ENCODE measurements at regions not wholly inside any gene's neighbourhood (a gene's known extent, or its start where the extent isn't known, plus 50 kb on each side); places are given as distances from the start of the nearest gene placed in this dataset.

DNA sequence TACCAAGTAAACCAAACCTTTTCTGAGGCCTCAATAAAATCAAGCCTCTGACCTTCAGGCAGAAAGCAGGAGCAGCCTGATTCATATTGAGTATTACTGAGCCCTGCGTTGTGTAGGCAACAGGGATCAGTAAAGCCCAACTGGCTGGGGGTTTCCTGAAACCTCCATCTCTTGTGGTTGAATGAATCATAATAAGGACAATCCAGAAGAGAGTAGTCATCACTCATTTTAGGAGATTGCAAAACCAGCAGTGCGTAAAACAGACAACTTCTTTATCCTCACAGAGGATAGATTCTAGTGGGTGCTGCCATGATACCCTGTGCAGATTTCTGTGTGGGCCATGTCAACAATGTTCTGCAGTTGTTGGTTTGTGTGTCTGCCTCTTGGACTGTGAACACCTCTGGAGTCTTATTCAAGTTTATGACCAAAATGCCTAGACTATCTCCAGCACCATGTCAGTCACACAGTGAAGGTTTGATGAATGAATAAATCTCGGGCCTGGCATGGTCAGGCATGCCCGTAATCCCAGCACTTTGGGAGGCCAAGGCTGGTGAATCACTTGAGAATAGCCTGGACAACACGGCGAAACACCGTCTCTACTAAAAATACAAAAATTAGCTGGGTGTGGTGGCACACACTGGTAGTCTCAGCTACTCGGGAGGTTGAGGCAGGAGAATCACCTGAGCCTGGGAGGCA, 51.8 kb upstream of the RAB27B start:
- Histone ChIP-seq H3K27me3 (ENCODE audit: control insufficient read depth in 2 of 2, insufficient read depth in 2 of 2, low read length in 2 of 2) (no peaks in the 10 kb centered on the region), H3K4me2 (ENCODE audit: insufficient read depth, low read length) (no peak overlapping the region), H2AFZ (ENCODE audit: low read depth, low read length) (no peak overlapping the region), H4K20me1 (replicated peaks; ENCODE audit: control insufficient read depth, insufficient read depth, low read length) (no peaks in the 10 kb centered on the region), H3K9me1 (ENCODE audit: control insufficient read depth, insufficient read depth, low read length) (no peaks in the 10 kb centered on the region), H3K9me3 (replicated peaks; ENCODE audit: control insufficient read depth, insufficient read depth, low read depth, low read length) (no peaks in the 10 kb centered on the region), H3K79me2 (ENCODE audit: control insufficient read depth, insufficient read depth, low read length) (no peaks in the 10 kb centered on the region; the same call in 2 of the 3 replicates), H3K27ac (ENCODE audit: extremely low read depth, low read depth, low read length) (no peak overlapping the region; the same call in 2 of the 3 replicates), H3K9ac (ENCODE audit: insufficient read depth in 1 of 2, low read depth in 2 of 2, low read length in 2 of 2) (no peak overlapping the region), H3K4me1 (replicated peaks in 1 of 2; ENCODE audit: control insufficient read depth in 2 of 2, insufficient read depth in 2 of 2, low read length in 2 of 2) (peaks cover 0 to 2% of the 10 kb centered on the region in 2 experiments; a peak in 2 of 5 replicates), H3K36me3 (ENCODE audit: control insufficient read depth, insufficient read depth, low read length) (no peaks in the 10 kb centered on the region), H3K4me3 (no peak overlapping the region)
- ATAC-seq (no peak; the same call in 2 of the 3 replicates), DNase-seq (ENCODE audit: extremely low read depth in 1 of 4, low spot score in 3 of 4) (peak in 2 of 4 experiments; percentile 3 to 23), FAIRE-seq (no peak)
- POLR2A ChIA-PET, result no interaction called here
- in situ Hi-C loops (cut with MboI), result no loop called here
- BruUV-seq (replicated peaks), result no TSS peak
- 29% methylated on average over 8 of the region's 8 CpGs for WGBS (ENCODE audit: insufficient coverage, low coverage, missing lambda C conversion rate)
- intact Hi-C loops (cut with micrococcal nuclease), result loop anchor here (10.0 kb wide), 1 partner anchor 88 kb away; no protein-coding TSS in a partner anchor
- CTCF ChIA-PET (ENCODE audit: low intra/inter-chr PET ratio), result no interaction called here
- TF ChIP-seq CEBPB (tag; IDR thresholded peaks at IDR 0.05) (peak; percentile 47; the same call in 1 of the 2 replicates), JUN (IDR thresholded peaks at IDR 0.05; ENCODE audit: borderline replicate concordance, low read depth, low read length) (peak; percentile 65), JUN (CRISPR knock-in tag; IDR thresholded peaks at IDR 0.05; ENCODE audit: borderline replicate concordance) (no peak), RFX1 (IDR thresholded peaks at IDR 0.05) (peak; percentile 47; the same call in 1 of the 2 replicates), ZNF282 (CRISPR knock-in tag; IDR thresholded peaks at IDR 0.05) (no peak), MEF2A (IDR thresholded peaks at IDR 0.05; ENCODE audit: control insufficient read depth, low read depth, low read length) (peak; percentile 70; the same call in 1 of the 2 replicates), HDAC2 (IDR thresholded peaks at IDR 0.05) (no peak), JUND (IDR thresholded peaks at IDR 0.05; ENCODE audit: borderline replicate concordance, low read depth, low read length) (peak; percentile 54; the same call in 1 of the 2 replicates), JUND (tag; IDR thresholded peaks at IDR 0.05; ENCODE audit: borderline replicate concordance, low read depth, low read length) (peak; percentile 53; the same call in 1 of the 3 replicates), ZNF766 (CRISPR knock-in tag; conservative IDR thresholded peaks at IDR 0.05) (peak; percentile 50; the same call in 1 of the 2 replicates), CSDE1 (IDR thresholded peaks at IDR 0.05) (no peak), ARID1B (IDR thresholded peaks at IDR 0.05) (peak; percentile 15; the same call in 1 of the 2 replicates), TRIM24 (IDR thresholded peaks at IDR 0.05) (0 out of 4 replicates have a peak, but pooled peaks of 1 of the 2 experiments have one; percentile 10), CBFB (CRISPR knock-in tag; IDR thresholded peaks at IDR 0.05) (no peak), FOSL1 (tag; conservative IDR thresholded peaks at IDR 0.05) (peak; percentile 96), MCM7 (IDR thresholded peaks at IDR 0.05) (no peak)
- TF ChIP-seq, protein P1, sequence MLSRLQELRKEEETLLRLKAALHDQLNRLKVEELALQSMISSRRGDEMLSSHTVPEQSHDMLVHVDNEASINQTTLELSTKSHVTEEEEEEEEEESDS (CRISPR knock-in tag; IDR thresholded peaks at IDR 0.05), result no peak
- TF ChIP-seq, protein P2, sequence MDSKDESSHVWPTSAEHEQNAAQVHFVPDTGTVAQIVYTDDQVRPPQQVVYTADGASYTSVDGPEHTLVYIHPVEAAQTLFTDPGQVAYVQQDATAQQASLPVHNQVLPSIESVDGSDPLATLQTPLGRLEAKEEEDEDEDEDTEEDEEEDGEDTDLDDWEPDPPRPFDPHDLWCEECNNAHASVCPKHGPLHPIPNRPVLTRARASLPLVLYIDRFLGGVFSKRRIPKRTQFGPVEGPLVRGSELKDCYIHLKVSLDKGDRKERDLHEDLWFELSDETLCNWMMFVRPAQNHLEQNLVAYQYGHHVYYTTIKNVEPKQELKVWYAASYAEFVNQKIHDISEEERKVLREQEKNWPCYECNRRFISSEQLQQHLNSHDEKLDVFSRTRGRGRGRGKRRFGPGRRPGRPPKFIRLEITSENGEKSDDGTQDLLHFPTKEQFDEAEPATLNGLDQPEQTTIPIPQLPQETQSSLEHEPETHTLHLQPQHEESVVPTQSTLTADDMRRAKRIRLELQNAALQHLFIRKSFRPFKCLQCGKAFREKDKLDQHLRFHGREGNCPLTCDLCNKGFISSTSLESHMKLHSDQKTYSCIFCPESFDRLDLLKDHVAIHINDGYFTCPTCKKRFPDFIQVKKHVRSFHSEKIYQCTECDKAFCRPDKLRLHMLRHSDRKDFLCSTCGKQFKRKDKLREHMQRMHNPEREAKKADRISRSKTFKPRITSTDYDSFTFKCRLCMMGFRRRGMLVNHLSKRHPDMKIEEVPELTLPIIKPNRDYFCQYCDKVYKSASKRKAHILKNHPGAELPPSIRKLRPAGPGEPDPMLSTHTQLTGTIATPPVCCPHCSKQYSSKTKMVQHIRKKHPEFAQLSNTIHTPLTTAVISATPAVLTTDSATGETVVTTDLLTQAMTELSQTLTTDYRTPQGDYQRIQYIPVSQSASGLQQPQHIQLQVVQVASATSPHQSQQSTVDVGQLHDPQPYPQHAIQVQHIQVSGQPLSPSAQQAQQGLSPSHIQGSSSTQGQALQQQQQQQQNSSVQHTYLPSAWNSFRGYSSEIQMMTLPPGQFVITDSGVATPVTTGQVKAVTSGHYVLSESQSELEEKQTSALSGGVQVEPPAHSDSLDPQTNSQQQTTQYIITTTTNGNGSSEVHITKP (IDR thresholded peaks at IDR 0.05; ENCODE audit: partially characterized antibody), result peak; percentile 46
- TF ChIP-seq, protein P3, sequence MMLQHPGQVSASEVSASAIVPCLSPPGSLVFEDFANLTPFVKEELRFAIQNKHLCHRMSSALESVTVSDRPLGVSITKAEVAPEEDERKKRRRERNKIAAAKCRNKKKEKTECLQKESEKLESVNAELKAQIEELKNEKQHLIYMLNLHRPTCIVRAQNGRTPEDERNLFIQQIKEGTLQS (IDR thresholded peaks at IDR 0.05), result peak; percentile 61; the same call in 1 of the 2 replicates
- TF ChIP-seq, protein P3 (CRISPR knock-in tag; conservative IDR thresholded peaks at IDR 0.05), result no peak
